IMR-90 (cell line): ENCODE measurements at regions not wholly inside any gene's neighbourhood (a gene's known extent, or its start where the extent isn't known, plus 50 kb on each side); places are given as distances from the start of the nearest gene placed in this dataset.

Experiments
- ATAC-seq: fragments of 200-7000 bp; cut with Tn5 transposase; 2 replicates; pipeline ENCODE4 v1.9.1; 2020; ENCODE audit warnings: low read depth, mild to moderate bottlenecking, moderate library complexity
- BruUV-seq: library from RNA; stranded (reverse); fragments of 400-500 nt; replicated peaks from 2 replicates; lab custom pipeline; 2021; lab: Mats Ljungman, UMichigan
- CTCF ChIA-PET: fragments of 300-600 bp; formaldehyde crosslinking; extraction: SDS; loops from one replicate; lab custom pipeline; 2021; ENCODE audit warnings: antibody characterized with exemption; lab: Yijun Ruan, JAX
- POLR2A ChIA-PET: fragments of 300-600 bp; sonication (Branson Sonifier 250); formaldehyde crosslinking; loops from one replicate; lab custom pipeline; 2022; ENCODE audit warnings: antibody characterized with exemption; ENCODE audit not compliant: unreplicated experiment; lab: Charles Lee
- DNase-seq: peaks from one replicate; pipeline ENCODE4 v3.0.0; 2013
- H2AFZ ChIP-seq: replicated peaks from 2 replicates; pipeline ENCODE3; 2013; ENCODE audit warnings: low read length, mild to moderate bottlenecking; ENCODE audit not compliant: poor library complexity
- H2AK5ac ChIP-seq: 2 replicates; pipeline ENCODE4 v1.6.1; 2013; ENCODE audit warnings: low read depth, low read length, inconsistent platforms
- H2AK9ac ChIP-seq: replicated peaks from 2 replicates; pipeline ENCODE3; 2013; ENCODE audit warnings: mild to moderate bottlenecking, low read depth, low read length, moderate library complexity; ENCODE audit not compliant: poor library complexity
- H2BK120ac ChIP-seq: 2 replicates; pipeline ENCODE4 v1.6.1; 2013; ENCODE audit warnings: low read depth, low read length, inconsistent platforms
- H2BK15ac ChIP-seq: 3 replicates; pipeline ENCODE4 v1.6.1; 2013; ENCODE audit warnings: low read depth, low read length, inconsistent platforms
- H2BK20ac ChIP-seq: 2 replicates; pipeline ENCODE4 v1.6.1; 2013; ENCODE audit warnings: low read depth, mild to moderate bottlenecking, inconsistent platforms, low read length, moderate library complexity
- H2BK5ac ChIP-seq: 2 replicates; pipeline ENCODE4 v1.6.1; 2013; ENCODE audit warnings: mild to moderate bottlenecking, low read depth, low read length, inconsistent platforms; ENCODE audit not compliant: poor library complexity, severe bottlenecking
- H3K14ac ChIP-seq: replicated peaks from 2 replicates; pipeline ENCODE4 v1.6.1; 2013; ENCODE audit warnings: low read depth, low read length, inconsistent platforms
- H3K18ac ChIP-seq: 2 replicates; pipeline ENCODE4 v1.6.1; 2013; ENCODE audit warnings: low read depth, low read length, control low read depth
- H3K23ac ChIP-seq: 2 replicates; pipeline ENCODE4 v1.6.1; 2013; ENCODE audit warnings: low read depth, low read length, inconsistent platforms
- H3K27ac ChIP-seq: 2 replicates; pipeline ENCODE4 v1.5.1; 2013; ENCODE audit warnings: mild to moderate bottlenecking, control low read depth, low read length; ENCODE audit not compliant: insufficient read depth
- H3K27me3 ChIP-seq: 2 replicates; pipeline ENCODE4 v1.6.1; 2013; ENCODE audit warnings: low read length; ENCODE audit not compliant: control insufficient read depth, insufficient read depth
- H3K36me3 ChIP-seq: 2 replicates; pipeline ENCODE4 v1.6.1; 2013; ENCODE audit warnings: low read length, mixed read lengths; ENCODE audit not compliant: control insufficient read depth, insufficient read depth
- H3K4ac ChIP-seq: 2 replicates; pipeline ENCODE4 v1.6.1; 2013; ENCODE audit warnings: low read depth, low read length, inconsistent platforms
- H3K4me1 ChIP-seq: 2 replicates; pipeline ENCODE4 v1.6.1; 2013; ENCODE audit warnings: low read length, mixed read lengths; ENCODE audit not compliant: control insufficient read depth, insufficient read depth
- H3K4me2 ChIP-seq: 2 replicates; pipeline ENCODE4 v1.6.1; 2013; ENCODE audit warnings: low read depth, mild to moderate bottlenecking, control low read depth, low read length, moderate library complexity
- H3K4me3 ChIP-seq: 2 replicates; pipeline ENCODE4 v1.5.1; 2013; ENCODE audit warnings: low read depth, mild to moderate bottlenecking, control low read depth, low read length, moderate library complexity; ENCODE audit not compliant: insufficient read depth
- H3K56ac ChIP-seq: 2 replicates; pipeline ENCODE4 v1.6.1; 2013; ENCODE audit warnings: low read length, inconsistent platforms; ENCODE audit not compliant: insufficient read depth; ENCODE audit errors: extremely low read depth
- H3K79me1 ChIP-seq, 2 experiments: 2 replicates each; pipeline ENCODE4 v1.6.1; 2013; ENCODE audit warnings: low read length in 2 of 2, inconsistent platforms in 1 of 2, low read depth in 1 of 2
- H3K9ac ChIP-seq: 2 replicates; pipeline ENCODE4 v1.6.1; 2013; ENCODE audit warnings: low read depth, low read length, control low read depth
- H3K9me1 ChIP-seq: 2 replicates; pipeline ENCODE4 v1.6.1; 2013; ENCODE audit warnings: low read length, inconsistent platforms; ENCODE audit not compliant: insufficient read depth
- H3K9me3 ChIP-seq: 2 replicates; pipeline ENCODE4 v1.6.1; 2013; ENCODE audit warnings: low read length; ENCODE audit not compliant: control insufficient read depth, insufficient read depth
- H4K20me1 ChIP-seq: 2 replicates; pipeline ENCODE4 v1.6.1; 2013; ENCODE audit warnings: low read length, inconsistent platforms; ENCODE audit not compliant: insufficient read depth
- H4K5ac ChIP-seq: 2 replicates; pipeline ENCODE4 v1.6.1; 2013; ENCODE audit warnings: mild to moderate bottlenecking, low read depth, low read length, control low read depth
- H4K8ac ChIP-seq, 2 experiments: 2 replicates each; pipeline ENCODE4 v1.6.1; 2013; ENCODE audit warnings: low read depth in 2 of 2, low read length in 2 of 2, control low read depth in 1 of 2, inconsistent platforms in 1 of 2
- H4K91ac ChIP-seq: 2 replicates; pipeline ENCODE4 v1.6.1; 2013; ENCODE audit warnings: low read depth, low read length, inconsistent platforms; ENCODE audit not compliant: insufficient read depth
- BHLHE40 ChIP-seq: fragments of 150-350 bp; IDR thresholded peaks from 2 replicates; pipeline ENCODE4 v1.6.1; 2016; ENCODE audit warnings: mild to moderate bottlenecking, low read depth, low read length
- CEBPB ChIP-seq: IDR thresholded peaks from 2 replicates; pipeline ENCODE4 v1.6.1; 2012; ENCODE audit warnings: low read depth, low read length, improper control_type of control experiment
- CHD1 ChIP-seq: IDR thresholded peaks from 2 replicates; pipeline ENCODE4 v1.6.1; 2012; ENCODE audit warnings: low read depth, low read length, improper control_type of control experiment
- CTCF ChIP-seq: conservative IDR thresholded peaks from 2 replicates; pipeline ENCODE4 v1.5.1; 2012; ENCODE audit warnings: mild to moderate bottlenecking, low read depth, low read length, improper control_type of control experiment
- ELK1 ChIP-seq: fragments of 150-350 bp; IDR thresholded peaks from 2 replicates; pipeline ENCODE4 v1.6.1; 2016; ENCODE audit warnings: low read depth, mild to moderate bottlenecking, low read length, moderate library complexity, borderline replicate concordance
- FOS ChIP-seq: fragments of 150-350 bp; IDR thresholded peaks from 2 replicates; pipeline ENCODE4 v1.6.1; 2016; ENCODE audit warnings: low read depth, low read length
- MAFK ChIP-seq: IDR thresholded peaks from 2 replicates; pipeline ENCODE4 v1.6.1; 2012; ENCODE audit warnings: low read depth, low read length, improper control_type of control experiment
- MAZ ChIP-seq: IDR thresholded peaks from 2 replicates; pipeline ENCODE4 v1.6.1; 2012; ENCODE audit warnings: low read depth, mild to moderate bottlenecking, low read length, improper control_type of control experiment, moderate library complexity, borderline replicate concordance
- MXI1 ChIP-seq: IDR thresholded peaks from 2 replicates; pipeline ENCODE4 v1.6.1; 2012; ENCODE audit warnings: low read depth, mild to moderate bottlenecking, low read length, moderate library complexity, borderline replicate concordance
- NFE2L2 ChIP-seq: fragments of 150-350 bp; IDR thresholded peaks from 2 replicates; pipeline ENCODE4 v1.6.1; 2016; ENCODE audit warnings: low read depth, mild to moderate bottlenecking, low read length
- POLR2A ChIP-seq: IDR thresholded peaks from 2 replicates; pipeline ENCODE4 v1.6.1; 2012; ENCODE audit warnings: mild to moderate bottlenecking, low read depth, low read length
- RAD21 ChIP-seq: IDR thresholded peaks from 2 replicates; pipeline ENCODE4 v1.6.1; 2012; ENCODE audit warnings: low read length, improper control_type of control experiment
- RCOR1 ChIP-seq: IDR thresholded peaks from 2 replicates; pipeline ENCODE4 v1.6.1; 2012; ENCODE audit warnings: mild to moderate bottlenecking, low read length, improper control_type of control experiment; ENCODE audit not compliant: insufficient replicate concordance
- RFX5 ChIP-seq: IDR thresholded peaks from 2 replicates; pipeline ENCODE4 v1.8.0; 2012; ENCODE audit warnings: low read depth, mild to moderate bottlenecking, low read length, moderate library complexity
- SMC3 ChIP-seq: fragments of 150-350 bp; IDR thresholded peaks from 2 replicates; pipeline ENCODE4 v1.6.1; 2016; ENCODE audit warnings: low read depth, mild to moderate bottlenecking, antibody characterized with exemption, low read length, moderate library complexity
- USF2 ChIP-seq: fragments of 150-350 bp; IDR thresholded peaks from 2 replicates; pipeline ENCODE4 v1.6.1; 2017; ENCODE audit warnings: mild to moderate bottlenecking, antibody characterized with exemption, low read length, low read depth
- WGBS, 2 experiments: methylation state at CpG; one replicate each; pipeline versions ENCODE4 v1.1.5 to v1.1.7; 2013; ENCODE audit warnings: missing lambda C conversion rate in 2 of 2; ENCODE audit not compliant: insufficient read length in 1 of 2; ENCODE audit errors: extremely low coverage in 2 of 2; 5-methylcytosine and 5-hydroxymethylcytosine counted together
- dilution Hi-C: fragments of 300-500 bp; cut with HindIII; formaldehyde crosslinking; loops from one replicate; pipeline ENCODE4 v1.14.3; 2018; ENCODE audit warnings: low sequenced_read_pairs; ENCODE audit not compliant: unreplicated experiment
- in situ Hi-C: fragments of 300-500 bp; cut with MboI; formaldehyde crosslinking; loops from 3 replicates; pipeline ENCODE4 v1.14.3; 2019; ENCODE audit warnings: low sequenced_read_pairs, inconsistent platforms, mixed read lengths
- intact Hi-C: fragments of 100-400 bp; cut with micrococcal nuclease; formaldehyde crosslinking; loops from 2 replicates; pipeline ENCODE4 v1.10.0; 2022

- WGBS, 2 experiments: no CpG with 5 or more reads among the region's 2 CpGs
- Histone ChIP-seq H3K27ac (no peak overlapping the region), H2AK9ac (no peak overlapping the region), H4K5ac (no peak overlapping the region), H3K23ac (no peak overlapping the region), H2AFZ (no peak overlapping the region), H3K9ac (no peak overlapping the region), H3K18ac (no peak overlapping the region), H3K4ac (no peak overlapping the region), H3K79me1 (no peaks in the 10 kb centered on the region), H3K9me3 (no peaks in the 10 kb centered on the region), H3K4me1 (no peaks in the 10 kb centered on the region), H2AK5ac (no peak overlapping the region), H4K20me1 (no peaks in the 10 kb centered on the region), H4K91ac (no peak overlapping the region), H2BK20ac (no peak overlapping the region), H3K9me1 (no peaks in the 10 kb centered on the region), H4K8ac (no peak overlapping the region), H3K4me3 (no peak overlapping the region), H3K14ac (no peak overlapping the region), H3K4me2 (no peak overlapping the region), H3K27me3 (no peaks in the 10 kb centered on the region), H2BK15ac (no peak overlapping the region), H2BK120ac (no peak overlapping the region), H3K56ac (no peak overlapping the region), H2BK5ac (no peak overlapping the region), H3K36me3 (no peaks in the 10 kb centered on the region)
- BruUV-seq: no TSS peak
- no peak for TF ChIP-seq USF2
- no peak for TF ChIP-seq MXI1
- TF ChIP-seq RAD21: no peak
- TF ChIP-seq MAFK: no peak
- no peak for TF ChIP-seq BHLHE40
- TF ChIP-seq RCOR1: no peak
- no peak for TF ChIP-seq SMC3
- no peak for TF ChIP-seq FOS
- no peak for TF ChIP-seq POLR2A
- no peak for TF ChIP-seq RFX5
- no peak for TF ChIP-seq ELK1
- no peak for TF ChIP-seq CHD1
- TF ChIP-seq MAZ: no peak
- no peak for TF ChIP-seq CTCF
- TF ChIP-seq NFE2L2: no peak
- TF ChIP-seq CEBPB: no peak
- ChIA-PET POLR2A (no interaction called here), CTCF (no interaction called here)
- ATAC-seq (no peak), DNase-seq (no peak)
- in situ Hi-C loops (no loop called here), intact Hi-C loops (no loop called here), dilution Hi-C loops (no loop called here)
Measured at GRCh38 chr1:199305053-199305452, 666.2 kb downstream of the PTPRC start.
